GM23338 (cell line): ENCODE measurements at regions not wholly inside any gene's neighbourhood (a gene's known extent, or its start where the extent isn't known, plus 50 kb on each side); places are given as distances from the start of the nearest gene placed in this dataset.

Experiments
- ATAC-seq: fragments of 200-7000 bp; cut with Tn5 transposase; 3 replicates; pipeline ENCODE4 v1.9.1; 2020
- DNase-seq: peaks from one replicate; pipeline ENCODE4 v3.0.0-alpha.2; 2015; ENCODE audit warnings: low spot score
- H2AFZ ChIP-seq: fragments of 200-600 bp; sonication (generic); 2 replicates; pipeline ENCODE4 v1.8.0; 2016; ENCODE audit warnings: antibody characterized with exemption, mild to moderate bottlenecking, moderate library complexity
- H3F3A ChIP-seq: fragments of 200-600 bp; sonication (generic); replicated peaks from 2 replicates; pipeline ENCODE4 v1.8.0; 2017; ENCODE audit warnings: antibody characterized with exemption, mixed run types, low read depth
- H3K27ac ChIP-seq: fragments of 200-600 bp; sonication (generic); 2 replicates; pipeline ENCODE4 v1.6.1; 2016; ENCODE audit warnings: low read depth
- H3K27me3 ChIP-seq: fragments of 200-600 bp; sonication (generic); 2 replicates; pipeline ENCODE4 v1.8.0; 2016; ENCODE audit warnings: mild to moderate bottlenecking, mixed run types, moderate library complexity; ENCODE audit not compliant: insufficient read depth
- H3K36me3 ChIP-seq: fragments of 200-600 bp; sonication (generic); 2 replicates; pipeline ENCODE4 v1.8.0; 2016; ENCODE audit warnings: mild to moderate bottlenecking; ENCODE audit not compliant: insufficient read depth
- H3K4me1 ChIP-seq: fragments of 200-600 bp; sonication (generic); 2 replicates; pipeline ENCODE4 v1.8.0; 2016; ENCODE audit warnings: mild to moderate bottlenecking, moderate library complexity; ENCODE audit not compliant: insufficient read depth
- H3K4me2 ChIP-seq: fragments of 200-600 bp; sonication (generic); 2 replicates; pipeline ENCODE4 v1.7.1; 2017; ENCODE audit warnings: mixed run types
- H3K4me3 ChIP-seq: fragments of 200-600 bp; sonication (generic); 2 replicates; pipeline ENCODE4 v1.6.1; 2016; ENCODE audit warnings: mixed run types
- H3K79me2 ChIP-seq: fragments of 200-600 bp; sonication (generic); replicated peaks from 2 replicates; pipeline ENCODE4 v1.8.0; 2017; ENCODE audit warnings: mild to moderate bottlenecking; ENCODE audit not compliant: insufficient read depth
- H3K9me2 ChIP-seq: fragments of 200-600 bp; sonication (generic); 2 replicates; pipeline ENCODE4 v1.8.0; 2017; ENCODE audit not compliant: insufficient read depth
- H4K20me1 ChIP-seq: fragments of 200-600 bp; sonication (generic); replicated peaks from 2 replicates; pipeline ENCODE4 v1.8.0; 2017; ENCODE audit warnings: mild to moderate bottlenecking; ENCODE audit not compliant: insufficient read depth
- H3K27ac Mint-ChIP-seq: 2 replicates; pipeline ENCODE4 v1.8.0; 2020; ENCODE audit warnings: inconsistent platforms, mild to moderate bottlenecking, moderate library complexity, mixed read lengths
- H3K27me3 Mint-ChIP-seq: 3 replicates; pipeline ENCODE4 v1.8.0; 2022; ENCODE audit warnings: low read depth, mild to moderate bottlenecking, moderate library complexity, mixed read lengths, inconsistent platforms; ENCODE audit not compliant: insufficient read depth, poor library complexity
- H3K36me3 Mint-ChIP-seq: 3 replicates; pipeline ENCODE4 v1.8.0; 2021; ENCODE audit warnings: low read depth, mild to moderate bottlenecking, inconsistent platforms, moderate library complexity, mixed read lengths
- H3K4me1 Mint-ChIP-seq: 3 replicates; pipeline ENCODE4 v1.8.0; 2020; ENCODE audit warnings: mild to moderate bottlenecking, inconsistent platforms, mixed read lengths
- H3K4me3 Mint-ChIP-seq: 3 replicates; pipeline ENCODE4 v1.8.0; 2021; ENCODE audit warnings: moderate library complexity, mild to moderate bottlenecking, inconsistent platforms, mixed read lengths
- H3K9me3 Mint-ChIP-seq: 3 replicates; pipeline ENCODE4 v1.8.0; 2020; ENCODE audit warnings: moderate library complexity, mild to moderate bottlenecking, inconsistent platforms, mixed read lengths
- CREB1 ChIP-seq: fragments of 250-450 bp; sonication (Bioruptor Pico); IDR thresholded peaks from 2 replicates; pipeline ENCODE4 v1.5.0; 2020; ENCODE audit warnings: low read depth, mild to moderate bottlenecking, moderate library complexity
- EZH2 ChIP-seq: fragments of 200-600 bp; sonication (generic); IDR thresholded peaks from one replicate; pipeline ENCODE4 v1.8.0; 2017; ENCODE audit warnings: antibody characterized with exemption, mild to moderate bottlenecking, low read depth; ENCODE audit not compliant: unreplicated experiment
- EZH2phosphoT487 ChIP-seq: fragments of 200-600 bp; sonication (generic); IDR thresholded peaks from one replicate; pipeline ENCODE4 v1.8.1; 2018; ENCODE audit warnings: antibody characterized with exemption; ENCODE audit not compliant: unreplicated experiment
- JUNB ChIP-seq: IDR thresholded peaks from one replicate; pipeline ENCODE4 v1.6.1; 2016; ENCODE audit warnings: antibody characterized with exemption; ENCODE audit not compliant: unreplicated experiment
- NANOG ChIP-seq: IDR thresholded peaks from 2 replicates; pipeline ENCODE4 v1.6.1; 2016; ENCODE audit warnings: antibody characterized with exemption, borderline replicate concordance
- POLR2AphosphoS5 ChIP-seq: IDR thresholded peaks from 2 replicates; pipeline ENCODE4 v1.6.1; 2016; ENCODE audit warnings: antibody characterized with exemption, low read depth
- STAT1 ChIP-seq: IDR thresholded peaks from one replicate; pipeline ENCODE4 v1.6.1; 2016; ENCODE audit warnings: antibody characterized with exemption; ENCODE audit not compliant: unreplicated experiment
- ZNF114 ChIP-seq: fragments of 250-450 bp; sonication (Bioruptor Pico); IDR thresholded peaks from 2 replicates; pipeline ENCODE4 v1.5.0; 2020; ENCODE audit warnings: mild to moderate bottlenecking, moderate library complexity
- ZNF331 ChIP-seq: fragments of 250-450 bp; sonication (Bioruptor Pico); IDR thresholded peaks from 2 replicates; pipeline ENCODE4 v1.5.0; 2020; ENCODE audit warnings: low read depth, mild to moderate bottlenecking, moderate library complexity
- ZNF462 ChIP-seq: fragments of 250-450 bp; sonication (Bioruptor Pico); IDR thresholded peaks from 2 replicates; pipeline ENCODE4 v1.5.0; 2020; ENCODE audit warnings: mild to moderate bottlenecking, moderate library complexity
- TF ChIP-seq, protein P1 (sequence below), 2 experiments: fragments of 200-600 bp in 1 of 2; sonication (generic) in 1 of 2; conservative IDR thresholded peaks; 2 replicates each; pipeline versions ENCODE4 v1.5.1 to v1.6.1; 2016 to 2017; ENCODE audit warnings: antibody characterized with exemption in 2 of 2, low read depth in 2 of 2, mild to moderate bottlenecking in 2 of 2, moderate library complexity in 1 of 2
- TF ChIP-seq, protein P2 (sequence below): IDR thresholded peaks from one replicate; pipeline ENCODE4 v1.6.1; 2018; ENCODE audit warnings: antibody characterized with exemption; ENCODE audit not compliant: unreplicated experiment
- TF ChIP-seq, protein P3 (sequence below): IDR thresholded peaks from 2 replicates; pipeline ENCODE4 v1.6.1; 2016; ENCODE audit warnings: antibody characterized with exemption

DNA sequence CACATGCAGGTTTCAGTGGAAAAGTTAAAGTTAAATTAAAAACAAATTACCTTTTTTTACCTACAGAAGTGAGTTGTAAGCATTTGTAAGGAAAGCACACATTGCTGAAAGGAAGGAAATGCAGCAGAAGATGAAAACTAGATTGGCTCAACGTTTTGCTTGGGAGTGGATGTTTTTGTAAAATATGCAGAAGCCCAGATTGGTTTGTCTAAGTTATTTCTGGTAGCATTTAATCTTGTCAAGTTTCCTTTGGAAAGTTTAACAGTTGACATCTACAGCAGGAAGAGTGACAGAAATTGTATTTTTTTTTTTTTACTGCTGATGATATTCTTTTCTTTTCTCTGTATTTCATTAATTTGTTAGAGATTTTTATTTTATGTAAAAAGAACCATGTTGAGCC, 315.1 kb upstream of the MON1B start (continued):
- TF ChIP-seq, protein P1, sequence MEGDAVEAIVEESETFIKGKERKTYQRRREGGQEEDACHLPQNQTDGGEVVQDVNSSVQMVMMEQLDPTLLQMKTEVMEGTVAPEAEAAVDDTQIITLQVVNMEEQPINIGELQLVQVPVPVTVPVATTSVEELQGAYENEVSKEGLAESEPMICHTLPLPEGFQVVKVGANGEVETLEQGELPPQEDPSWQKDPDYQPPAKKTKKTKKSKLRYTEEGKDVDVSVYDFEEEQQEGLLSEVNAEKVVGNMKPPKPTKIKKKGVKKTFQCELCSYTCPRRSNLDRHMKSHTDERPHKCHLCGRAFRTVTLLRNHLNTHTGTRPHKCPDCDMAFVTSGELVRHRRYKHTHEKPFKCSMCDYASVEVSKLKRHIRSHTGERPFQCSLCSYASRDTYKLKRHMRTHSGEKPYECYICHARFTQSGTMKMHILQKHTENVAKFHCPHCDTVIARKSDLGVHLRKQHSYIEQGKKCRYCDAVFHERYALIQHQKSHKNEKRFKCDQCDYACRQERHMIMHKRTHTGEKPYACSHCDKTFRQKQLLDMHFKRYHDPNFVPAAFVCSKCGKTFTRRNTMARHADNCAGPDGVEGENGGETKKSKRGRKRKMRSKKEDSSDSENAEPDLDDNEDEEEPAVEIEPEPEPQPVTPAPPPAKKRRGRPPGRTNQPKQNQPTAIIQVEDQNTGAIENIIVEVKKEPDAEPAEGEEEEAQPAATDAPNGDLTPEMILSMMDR (conservative IDR thresholded peaks at IDR 0.05; ENCODE audit: low read depth in 2 of 2) = no peak
- TF ChIP-seq ZNF114 (CRISPR knock-in tag) = no peak
- no peak for TF ChIP-seq ZNF331 (CRISPR knock-in tag)
- no peak for TF ChIP-seq CREB1
- TF ChIP-seq EZH2 = no peak
- no peak for TF ChIP-seq JUNB

GRCh38 chr16:76879420-76879819, 311.6 kb upstream of the MON1B start:
- Histone ChIP-seq H4K20me1 (no peaks in the 10 kb centered on the region), H3K79me2 (no peaks in the 10 kb centered on the region), H3K4me2 (no peak overlapping the region), H3F3A (no peaks in the 10 kb centered on the region), H3K27ac (no peak overlapping the region), H3K4me3 (no peak overlapping the region), H3K9me2 (no peaks in the 10 kb centered on the region), H3K27me3 (no peaks in the 10 kb centered on the region), H2AFZ (no peak overlapping the region), H3K36me3 (no peaks in the 10 kb centered on the region), H3K4me1 (peaks cover 16% of the 10 kb centered on the region)
- Mint-ChIP-seq H3K4me3 (no peak overlapping the region), H3K27me3 (no peaks in the 10 kb centered on the region), H3K36me3 (no peaks in the 10 kb centered on the region), H3K27ac (no peak overlapping the region), H3K4me1 (no peaks in the 10 kb centered on the region; the same call in 2 of the 3 replicates), H3K9me3 (peaks cover 52% of the 10 kb centered on the region)
- DNase-seq = no peak
- ATAC-seq = no peak
- TF ChIP-seq EZH2 (no peak), ZNF331 (CRISPR knock-in tag) (no peak), NANOG (no peak), STAT1 (no peak), JUNB (no peak), EZH2phosphoT487 (no peak), ZNF462 (CRISPR knock-in tag) (no peak), POLR2AphosphoS5 (no peak)
- TF ChIP-seq, protein P2, sequence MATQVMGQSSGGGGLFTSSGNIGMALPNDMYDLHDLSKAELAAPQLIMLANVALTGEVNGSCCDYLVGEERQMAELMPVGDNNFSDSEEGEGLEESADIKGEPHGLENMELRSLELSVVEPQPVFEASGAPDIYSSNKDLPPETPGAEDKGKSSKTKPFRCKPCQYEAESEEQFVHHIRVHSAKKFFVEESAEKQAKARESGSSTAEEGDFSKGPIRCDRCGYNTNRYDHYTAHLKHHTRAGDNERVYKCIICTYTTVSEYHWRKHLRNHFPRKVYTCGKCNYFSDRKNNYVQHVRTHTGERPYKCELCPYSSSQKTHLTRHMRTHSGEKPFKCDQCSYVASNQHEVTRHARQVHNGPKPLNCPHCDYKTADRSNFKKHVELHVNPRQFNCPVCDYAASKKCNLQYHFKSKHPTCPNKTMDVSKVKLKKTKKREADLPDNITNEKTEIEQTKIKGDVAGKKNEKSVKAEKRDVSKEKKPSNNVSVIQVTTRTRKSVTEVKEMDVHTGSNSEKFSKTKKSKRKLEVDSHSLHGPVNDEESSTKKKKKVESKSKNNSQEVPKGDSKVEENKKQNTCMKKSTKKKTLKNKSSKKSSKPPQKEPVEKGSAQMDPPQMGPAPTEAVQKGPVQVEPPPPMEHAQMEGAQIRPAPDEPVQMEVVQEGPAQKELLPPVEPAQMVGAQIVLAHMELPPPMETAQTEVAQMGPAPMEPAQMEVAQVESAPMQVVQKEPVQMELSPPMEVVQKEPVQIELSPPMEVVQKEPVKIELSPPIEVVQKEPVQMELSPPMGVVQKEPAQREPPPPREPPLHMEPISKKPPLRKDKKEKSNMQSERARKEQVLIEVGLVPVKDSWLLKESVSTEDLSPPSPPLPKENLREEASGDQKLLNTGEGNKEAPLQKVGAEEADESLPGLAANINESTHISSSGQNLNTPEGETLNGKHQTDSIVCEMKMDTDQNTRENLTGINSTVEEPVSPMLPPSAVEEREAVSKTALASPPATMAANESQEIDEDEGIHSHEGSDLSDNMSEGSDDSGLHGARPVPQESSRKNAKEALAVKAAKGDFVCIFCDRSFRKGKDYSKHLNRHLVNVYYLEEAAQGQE = no peak
- TF ChIP-seq, protein P3, sequence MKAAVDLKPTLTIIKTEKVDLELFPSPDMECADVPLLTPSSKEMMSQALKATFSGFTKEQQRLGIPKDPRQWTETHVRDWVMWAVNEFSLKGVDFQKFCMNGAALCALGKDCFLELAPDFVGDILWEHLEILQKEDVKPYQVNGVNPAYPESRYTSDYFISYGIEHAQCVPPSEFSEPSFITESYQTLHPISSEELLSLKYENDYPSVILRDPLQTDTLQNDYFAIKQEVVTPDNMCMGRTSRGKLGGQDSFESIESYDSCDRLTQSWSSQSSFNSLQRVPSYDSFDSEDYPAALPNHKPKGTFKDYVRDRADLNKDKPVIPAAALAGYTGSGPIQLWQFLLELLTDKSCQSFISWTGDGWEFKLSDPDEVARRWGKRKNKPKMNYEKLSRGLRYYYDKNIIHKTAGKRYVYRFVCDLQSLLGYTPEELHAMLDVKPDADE = no peak
